IMR-90 (cell line): ENCODE measurements at regions not wholly inside any gene's neighbourhood (a gene's known extent, or its start where the extent isn't known, plus 50 kb on each side); places are given as distances from the start of the nearest gene placed in this dataset.

Experiments
- ATAC-seq: fragments of 200-7000 bp; cut with Tn5 transposase; 2 replicates; pipeline ENCODE4 v1.9.1; 2020; ENCODE audit warnings: low read depth, mild to moderate bottlenecking, moderate library complexity
- BruUV-seq: library from RNA; stranded (reverse); fragments of 400-500 nt; replicated peaks from 2 replicates; lab custom pipeline; 2021; lab: Mats Ljungman, UMichigan
- CTCF ChIA-PET: fragments of 300-600 bp; formaldehyde crosslinking; extraction: SDS; loops from one replicate; lab custom pipeline; 2021; ENCODE audit warnings: antibody characterized with exemption; lab: Yijun Ruan, JAX
- POLR2A ChIA-PET: fragments of 300-600 bp; sonication (Branson Sonifier 250); formaldehyde crosslinking; loops from one replicate; lab custom pipeline; 2022; ENCODE audit warnings: antibody characterized with exemption; ENCODE audit not compliant: unreplicated experiment; lab: Charles Lee
- DNase-seq: peaks from one replicate; pipeline ENCODE4 v3.0.0; 2013
- H2AFZ ChIP-seq: replicated peaks from 2 replicates; pipeline ENCODE3; 2013; ENCODE audit warnings: low read length, mild to moderate bottlenecking; ENCODE audit not compliant: poor library complexity
- H2AK5ac ChIP-seq: 2 replicates; pipeline ENCODE4 v1.6.1; 2013; ENCODE audit warnings: low read depth, low read length, inconsistent platforms
- H2AK9ac ChIP-seq: replicated peaks from 2 replicates; pipeline ENCODE3; 2013; ENCODE audit warnings: mild to moderate bottlenecking, low read depth, low read length, moderate library complexity; ENCODE audit not compliant: poor library complexity
- H2BK120ac ChIP-seq: 2 replicates; pipeline ENCODE4 v1.6.1; 2013; ENCODE audit warnings: low read depth, low read length, inconsistent platforms
- H2BK15ac ChIP-seq: 3 replicates; pipeline ENCODE4 v1.6.1; 2013; ENCODE audit warnings: low read depth, low read length, inconsistent platforms
- H2BK20ac ChIP-seq: 2 replicates; pipeline ENCODE4 v1.6.1; 2013; ENCODE audit warnings: low read depth, mild to moderate bottlenecking, inconsistent platforms, low read length, moderate library complexity
- H2BK5ac ChIP-seq: 2 replicates; pipeline ENCODE4 v1.6.1; 2013; ENCODE audit warnings: mild to moderate bottlenecking, low read depth, low read length, inconsistent platforms; ENCODE audit not compliant: poor library complexity, severe bottlenecking
- H3K14ac ChIP-seq: replicated peaks from 2 replicates; pipeline ENCODE4 v1.6.1; 2013; ENCODE audit warnings: low read depth, low read length, inconsistent platforms
- H3K18ac ChIP-seq: 2 replicates; pipeline ENCODE4 v1.6.1; 2013; ENCODE audit warnings: low read depth, low read length, control low read depth
- H3K23ac ChIP-seq: 2 replicates; pipeline ENCODE4 v1.6.1; 2013; ENCODE audit warnings: low read depth, low read length, inconsistent platforms
- H3K27ac ChIP-seq: 2 replicates; pipeline ENCODE4 v1.5.1; 2013; ENCODE audit warnings: mild to moderate bottlenecking, control low read depth, low read length; ENCODE audit not compliant: insufficient read depth
- H3K27me3 ChIP-seq: 2 replicates; pipeline ENCODE4 v1.6.1; 2013; ENCODE audit warnings: low read length; ENCODE audit not compliant: control insufficient read depth, insufficient read depth
- H3K36me3 ChIP-seq: 2 replicates; pipeline ENCODE4 v1.6.1; 2013; ENCODE audit warnings: low read length, mixed read lengths; ENCODE audit not compliant: control insufficient read depth, insufficient read depth
- H3K4ac ChIP-seq: 2 replicates; pipeline ENCODE4 v1.6.1; 2013; ENCODE audit warnings: low read depth, low read length, inconsistent platforms
- H3K4me1 ChIP-seq: 2 replicates; pipeline ENCODE4 v1.6.1; 2013; ENCODE audit warnings: low read length, mixed read lengths; ENCODE audit not compliant: control insufficient read depth, insufficient read depth
- H3K4me2 ChIP-seq: 2 replicates; pipeline ENCODE4 v1.6.1; 2013; ENCODE audit warnings: low read depth, mild to moderate bottlenecking, control low read depth, low read length, moderate library complexity
- H3K4me3 ChIP-seq: 2 replicates; pipeline ENCODE4 v1.5.1; 2013; ENCODE audit warnings: low read depth, mild to moderate bottlenecking, control low read depth, low read length, moderate library complexity; ENCODE audit not compliant: insufficient read depth
- H3K56ac ChIP-seq: 2 replicates; pipeline ENCODE4 v1.6.1; 2013; ENCODE audit warnings: low read length, inconsistent platforms; ENCODE audit not compliant: insufficient read depth; ENCODE audit errors: extremely low read depth
- H3K79me1 ChIP-seq, 2 experiments: 2 replicates each; pipeline ENCODE4 v1.6.1; 2013; ENCODE audit warnings: low read length in 2 of 2, inconsistent platforms in 1 of 2, low read depth in 1 of 2
- H3K9ac ChIP-seq: 2 replicates; pipeline ENCODE4 v1.6.1; 2013; ENCODE audit warnings: low read depth, low read length, control low read depth
- H3K9me1 ChIP-seq: 2 replicates; pipeline ENCODE4 v1.6.1; 2013; ENCODE audit warnings: low read length, inconsistent platforms; ENCODE audit not compliant: insufficient read depth
- H3K9me3 ChIP-seq: 2 replicates; pipeline ENCODE4 v1.6.1; 2013; ENCODE audit warnings: low read length; ENCODE audit not compliant: control insufficient read depth, insufficient read depth
- H4K20me1 ChIP-seq: 2 replicates; pipeline ENCODE4 v1.6.1; 2013; ENCODE audit warnings: low read length, inconsistent platforms; ENCODE audit not compliant: insufficient read depth
- H4K5ac ChIP-seq: 2 replicates; pipeline ENCODE4 v1.6.1; 2013; ENCODE audit warnings: mild to moderate bottlenecking, low read depth, low read length, control low read depth
- H4K8ac ChIP-seq, 2 experiments: 2 replicates each; pipeline ENCODE4 v1.6.1; 2013; ENCODE audit warnings: low read depth in 2 of 2, low read length in 2 of 2, control low read depth in 1 of 2, inconsistent platforms in 1 of 2
- H4K91ac ChIP-seq: 2 replicates; pipeline ENCODE4 v1.6.1; 2013; ENCODE audit warnings: low read depth, low read length, inconsistent platforms; ENCODE audit not compliant: insufficient read depth
- CEBPB ChIP-seq: IDR thresholded peaks from 2 replicates; pipeline ENCODE4 v1.6.1; 2012; ENCODE audit warnings: low read depth, low read length, improper control_type of control experiment
- MXI1 ChIP-seq: IDR thresholded peaks from 2 replicates; pipeline ENCODE4 v1.6.1; 2012; ENCODE audit warnings: low read depth, mild to moderate bottlenecking, low read length, moderate library complexity, borderline replicate concordance
- USF2 ChIP-seq: fragments of 150-350 bp; IDR thresholded peaks from 2 replicates; pipeline ENCODE4 v1.6.1; 2017; ENCODE audit warnings: mild to moderate bottlenecking, antibody characterized with exemption, low read length, low read depth
- WGBS, 2 experiments: methylation state at CpG; one replicate each; pipeline versions ENCODE4 v1.1.5 to v1.1.7; 2013; ENCODE audit warnings: missing lambda C conversion rate in 2 of 2; ENCODE audit not compliant: insufficient read length in 1 of 2; ENCODE audit errors: extremely low coverage in 2 of 2; 5-methylcytosine and 5-hydroxymethylcytosine counted together
- dilution Hi-C: fragments of 300-500 bp; cut with HindIII; formaldehyde crosslinking; loops from one replicate; pipeline ENCODE4 v1.14.3; 2018; ENCODE audit warnings: low sequenced_read_pairs; ENCODE audit not compliant: unreplicated experiment
- in situ Hi-C: fragments of 300-500 bp; cut with MboI; formaldehyde crosslinking; loops from 3 replicates; pipeline ENCODE4 v1.14.3; 2019; ENCODE audit warnings: low sequenced_read_pairs, inconsistent platforms, mixed read lengths
- intact Hi-C: fragments of 100-400 bp; cut with micrococcal nuclease; formaldehyde crosslinking; loops from 2 replicates; pipeline ENCODE4 v1.10.0; 2022

- H4K5ac ChIP-seq, result no peak overlapping the region
- H3K9me1 ChIP-seq, result peaks cover 2% of the 10 kb centered on the region
- H2BK120ac ChIP-seq, result no peak overlapping the region
- CTCF ChIA-PET, result no interaction called here
- POLR2A ChIA-PET, result no interaction called here
- no peak overlapping the region for H2BK15ac ChIP-seq
- no peak overlapping the region for H3K14ac ChIP-seq
- H3K27me3 ChIP-seq, result no peaks in the 10 kb centered on the region
- no peak overlapping the region for H2AK9ac ChIP-seq
- H3K9ac ChIP-seq, result no peak overlapping the region
- H3K27ac ChIP-seq, result no peak overlapping the region
- no peak for ATAC-seq
- peaks cover under 1% of the 10 kb centered on the region; the same call in 1 of the 2 replicates for H3K4me1 ChIP-seq
- no peak overlapping the region for H3K18ac ChIP-seq
- no peak overlapping the region for H4K91ac ChIP-seq
- H3K4ac ChIP-seq, result no peak overlapping the region
- H2AFZ ChIP-seq, result no peak overlapping the region
- intact Hi-C loops, result no loop called here
- no peak overlapping the region for H2BK20ac ChIP-seq
- no peaks in the 10 kb centered on the region for H3K36me3 ChIP-seq
- dilution Hi-C loops, result no loop called here
- no peak overlapping the region for H2AK5ac ChIP-seq
- no CpG with 5 or more reads among the region's 5 CpGs for WGBS, 2 experiments
- H2BK5ac ChIP-seq, result no peak overlapping the region
- DNase-seq, result no peak
- no peak overlapping the region for H3K4me2 ChIP-seq
- no peaks in the 10 kb centered on the region for H3K9me3 ChIP-seq
- no peak overlapping the region for H3K4me3 ChIP-seq
- H4K8ac ChIP-seq, result no peak overlapping the region
- no peak overlapping the region for H3K56ac ChIP-seq
- TF ChIP-seq USF2, result no peak
- TF ChIP-seq MXI1, result no peak
- TF ChIP-seq CEBPB, result peak; percentile 62
- no peaks in the 10 kb centered on the region for H4K20me1 ChIP-seq
- H3K79me1 ChIP-seq, result no peaks in the 10 kb centered on the region
- no TSS peak for BruUV-seq
- no peak overlapping the region for H3K23ac ChIP-seq
- in situ Hi-C loops, result no loop called here
Observed at GRCh38 chr5:67262206-67262605, 65.6 kb upstream of the CD180 start.
